ENCODE measurements at regions not wholly inside any gene's neighbourhood (a gene's known extent, or its start where the extent isn't known, plus 50 kb on each side); places are given as distances from the start of the nearest gene placed in this dataset.
A peak's percentile ranks its signal among the peaks of the same experiment; 100 is the strongest.

- Histone ChIP-seq H3K4me3 (no peak overlapping the region), H3K27ac (replicated peaks in 1 of 4) (no peak overlapping the region), H3K27me3 (no peaks in the 10 kb centered on the region), H3K9me3 (no peaks in the 10 kb centered on the region), H3K4me1 (no peaks in the 10 kb centered on the region), H3K36me3 (no peaks in the 10 kb centered on the region)
- no peak for TF ChIP-seq POLR2AphosphoS5 (IDR thresholded peaks at IDR 0.05)
- no peak for TF ChIP-seq POLR2A (IDR thresholded peaks at IDR 0.05; ENCODE audit: low read depth)
- no peak for TF ChIP-seq CTCF (IDR thresholded peaks at IDR 0.05)
- no peak for TF ChIP-seq EP300 (IDR thresholded peaks at IDR 0.05)
- intact Hi-C loops (cut with DNase I), result no loop called here
- DNase-seq (ENCODE audit: extremely low spot score), result peak; percentile 39
- 70% methylated on average over 1 of the region's 1 CpG for WGBS
These were observed 105.9 kb upstream of the SIX2 start for GRCh38 chr2:45115181-45115580.

GRCh38 chr2:45114221-45114955, 105.1 kb upstream of the SIX2 start:
- Histone ChIP-seq H3K27me3 (no peaks in the 10 kb centered on the region), H3K4me3 (no peak overlapping the region), H3K9me3 (no peaks in the 10 kb centered on the region), H3K4me1 (no peaks in the 10 kb centered on the region), H3K36me3 (no peaks in the 10 kb centered on the region), H3K27ac (replicated peaks in 1 of 4) (no peak overlapping the region)
- TF ChIP-seq EP300 (IDR thresholded peaks at IDR 0.05) (no peak), CTCF (IDR thresholded peaks at IDR 0.05) (no peak), POLR2AphosphoS5 (IDR thresholded peaks at IDR 0.05) (no peak), POLR2A (IDR thresholded peaks at IDR 0.05; ENCODE audit: low read depth) (no peak)
- intact Hi-C loops (cut with DNase I), result no loop called here
- peak; percentile 68 for DNase-seq (ENCODE audit: extremely low spot score)
- 82% methylated on average over 14 of the region's 14 CpGs for WGBS

GRCh38 chr2:45112750-45113149, 103.5 kb upstream of the SIX2 start:
- 98% methylated on average over 4 of the region's 4 CpGs for WGBS
- H3K9me3 ChIP-seq, result no peaks in the 10 kb centered on the region
- peak; percentile 72 for DNase-seq (ENCODE audit: extremely low spot score)
- H3K36me3 ChIP-seq, result no peaks in the 10 kb centered on the region
- H3K27me3 ChIP-seq, result no peaks in the 10 kb centered on the region
- TF ChIP-seq EP300 (IDR thresholded peaks at IDR 0.05) (no peak), POLR2A (IDR thresholded peaks at IDR 0.05; ENCODE audit: low read depth) (no peak), CTCF (IDR thresholded peaks at IDR 0.05) (no peak), POLR2AphosphoS5 (IDR thresholded peaks at IDR 0.05) (no peak)
- intact Hi-C loops (cut with DNase I), result no loop called here
- no peak overlapping the region for H3K27ac ChIP-seq (replicated peaks in 1 of 4)
- no peak overlapping the region for H3K4me3 ChIP-seq
- H3K4me1 ChIP-seq, result no peaks in the 10 kb centered on the region

- Histone ChIP-seq H3K36me3 (no peaks in the 10 kb centered on the region), H3K27me3 (no peaks in the 10 kb centered on the region), H3K4me1 (no peaks in the 10 kb centered on the region), H3K4me3 (no peak overlapping the region), H3K9me3 (no peaks in the 10 kb centered on the region), H3K27ac (replicated peaks in 1 of 4) (no peak overlapping the region)
- TF ChIP-seq POLR2A (IDR thresholded peaks at IDR 0.05; ENCODE audit: low read depth) (no peak), POLR2AphosphoS5 (IDR thresholded peaks at IDR 0.05) (no peak), CTCF (IDR thresholded peaks at IDR 0.05) (no peak), EP300 (IDR thresholded peaks at IDR 0.05) (no peak)
- WGBS, result 93% methylated on average over 1 of the region's 1 CpG
- no peak for DNase-seq (ENCODE audit: extremely low spot score)
- intact Hi-C loops (cut with DNase I), result no loop called here
These were observed 95.9 kb upstream of the SIX2 start for GRCh38 chr2:45105050-45105582.

Measured in esophagus muscularis mucosa (tissue), 4 donors.